ENCODE measurements at regions not wholly inside any gene's neighbourhood (a gene's known extent, or its start where the extent isn't known, plus 50 kb on each side); places are given as distances from the start of the nearest gene placed in this dataset.

GRCh38 chr6:106847116-106847515 lies 127.4 kb downstream of the CD24 start (continued):
- no peak for TF ChIP-seq CLOCK (CRISPR knock-in tag; IDR thresholded peaks at IDR 0.05; ENCODE audit: borderline replicate concordance)
- TF ChIP-seq YBX1 (IDR thresholded peaks at IDR 0.05): no peak
- no peak for TF ChIP-seq E2F5 (CRISPR knock-in tag; IDR thresholded peaks at IDR 0.05)
- no peak for TF ChIP-seq THRB (CRISPR knock-in tag; conservative IDR thresholded peaks at IDR 0.05)
- no peak for TF ChIP-seq BACH1 (tag; IDR thresholded peaks at IDR 0.05)
- TF ChIP-seq TAF9B (IDR thresholded peaks at IDR 0.05; ENCODE audit: partially characterized antibody): no peak
- TF ChIP-seq ZNF717 (CRISPR knock-in tag; IDR thresholded peaks at IDR 0.05): no peak
- no peak for TF ChIP-seq CBX2 (IDR thresholded peaks at IDR 0.05; ENCODE audit: insufficient read depth, low read length, poor library complexity, severe bottlenecking)
- no peak; the same call in 1 of the 2 replicates for TF ChIP-seq CBFA2T2 (conservative IDR thresholded peaks at IDR 0.05)
- no peak for TF ChIP-seq TBP (optimal IDR thresholded peaks at IDR 0.05; ENCODE audit: low read depth, low read length)
- no peak for TF ChIP-seq DNMT1 (IDR thresholded peaks at IDR 0.05)
- TF ChIP-seq ZNF174 (CRISPR knock-in tag; IDR thresholded peaks at IDR 0.05): no peak
- TF ChIP-seq FOXP1 (CRISPR knock-in tag; IDR thresholded peaks at IDR 0.05): no peak
- TF ChIP-seq HNRNPH1 (optimal IDR thresholded peaks at IDR 0.05; ENCODE audit: low read depth, low read length): no peak
- no peak for TF ChIP-seq GTF2A2 (tag; IDR thresholded peaks at IDR 0.05)
- TF ChIP-seq SMARCB1 (IDR thresholded peaks at IDR 0.05; ENCODE audit: insufficient read length, low read depth): no peak
- no peak for TF ChIP-seq EZH2 (IDR thresholded peaks at IDR 0.05; ENCODE audit: borderline replicate concordance, low read depth, low read length)
- TF ChIP-seq HMGN3 (IDR thresholded peaks at IDR 0.05; ENCODE audit: borderline replicate concordance, extremely low read depth, insufficient read length, low read depth, low read length): no peak
- peak; percentile 87 for TF ChIP-seq ARID1B (IDR thresholded peaks at IDR 0.05)
- TF ChIP-seq CTCFL (IDR thresholded peaks at IDR 0.05; ENCODE audit: borderline replicate concordance, insufficient read depth, low read depth, low read length, poor library complexity, severe bottlenecking): no peak
- no peak for TF ChIP-seq FOXP4 (CRISPR knock-in tag; IDR thresholded peaks at IDR 0.05; ENCODE audit: borderline replicate concordance)

Measured in K562 (cell line).